Epithelial cell of proximal tubule (primary cell): ENCODE measurements at regions not wholly inside any gene's neighbourhood (a gene's known extent, or its start where the extent isn't known, plus 50 kb on each side); places are given as distances from the start of the nearest gene placed in this dataset.
A peak's percentile ranks its signal among the peaks of the same experiment; 100 is the strongest.

Source experiments
- DNase-seq: peaks from one replicate; pipeline ENCODE4 v3.0.0-alpha.2; 2011; ENCODE audit warnings: low read depth
- H3K4me3 ChIP-seq: 2 replicates; pipeline ENCODE4 v1.5.1; 2011; ENCODE audit warnings: low read depth, mild to moderate bottlenecking, low read length
- TF ChIP-seq, protein P1 (sequence below): conservative IDR thresholded peaks from 2 replicates; pipeline ENCODE4 v1.5.1; 2012; ENCODE audit warnings: low read depth, mild to moderate bottlenecking, low read length

DNA sequence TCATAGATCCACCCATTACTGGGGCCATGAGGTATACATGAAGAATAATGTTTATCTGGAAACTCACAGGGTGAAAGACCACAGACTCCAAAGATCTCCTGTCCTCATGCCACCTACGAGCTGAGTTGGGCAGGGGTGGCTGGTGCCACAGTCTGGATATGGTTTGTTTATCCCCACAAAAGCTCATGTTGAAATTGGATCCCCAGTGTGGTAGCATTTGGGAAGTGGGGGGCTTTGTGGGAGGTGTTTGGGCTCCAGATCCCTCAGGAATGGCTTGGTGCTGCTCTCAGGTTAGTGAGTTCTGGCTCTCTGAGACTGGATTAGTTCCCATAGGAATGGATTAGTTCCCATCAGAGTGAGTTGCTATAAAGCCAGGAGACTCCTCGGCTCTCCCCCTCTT is 192.3 kb upstream of the FSCB start:
- TF ChIP-seq, protein P1, sequence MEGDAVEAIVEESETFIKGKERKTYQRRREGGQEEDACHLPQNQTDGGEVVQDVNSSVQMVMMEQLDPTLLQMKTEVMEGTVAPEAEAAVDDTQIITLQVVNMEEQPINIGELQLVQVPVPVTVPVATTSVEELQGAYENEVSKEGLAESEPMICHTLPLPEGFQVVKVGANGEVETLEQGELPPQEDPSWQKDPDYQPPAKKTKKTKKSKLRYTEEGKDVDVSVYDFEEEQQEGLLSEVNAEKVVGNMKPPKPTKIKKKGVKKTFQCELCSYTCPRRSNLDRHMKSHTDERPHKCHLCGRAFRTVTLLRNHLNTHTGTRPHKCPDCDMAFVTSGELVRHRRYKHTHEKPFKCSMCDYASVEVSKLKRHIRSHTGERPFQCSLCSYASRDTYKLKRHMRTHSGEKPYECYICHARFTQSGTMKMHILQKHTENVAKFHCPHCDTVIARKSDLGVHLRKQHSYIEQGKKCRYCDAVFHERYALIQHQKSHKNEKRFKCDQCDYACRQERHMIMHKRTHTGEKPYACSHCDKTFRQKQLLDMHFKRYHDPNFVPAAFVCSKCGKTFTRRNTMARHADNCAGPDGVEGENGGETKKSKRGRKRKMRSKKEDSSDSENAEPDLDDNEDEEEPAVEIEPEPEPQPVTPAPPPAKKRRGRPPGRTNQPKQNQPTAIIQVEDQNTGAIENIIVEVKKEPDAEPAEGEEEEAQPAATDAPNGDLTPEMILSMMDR = no peak
- no peak for DNase-seq
- H3K4me3 ChIP-seq = no peak overlapping the region

- TF ChIP-seq, protein P1 = no peak
- DNase-seq = no peak
- H3K4me3 ChIP-seq = no peak overlapping the region
Observed at GRCh38 chr14:44669496-44669895, 162.4 kb upstream of the FSCB start.

GRCh38 chr14:44663136-44663535 is 156.1 kb upstream of the FSCB start:
- TF ChIP-seq, protein P1 = no peak
- no peak for DNase-seq
- no peak overlapping the region for H3K4me3 ChIP-seq

DNA sequence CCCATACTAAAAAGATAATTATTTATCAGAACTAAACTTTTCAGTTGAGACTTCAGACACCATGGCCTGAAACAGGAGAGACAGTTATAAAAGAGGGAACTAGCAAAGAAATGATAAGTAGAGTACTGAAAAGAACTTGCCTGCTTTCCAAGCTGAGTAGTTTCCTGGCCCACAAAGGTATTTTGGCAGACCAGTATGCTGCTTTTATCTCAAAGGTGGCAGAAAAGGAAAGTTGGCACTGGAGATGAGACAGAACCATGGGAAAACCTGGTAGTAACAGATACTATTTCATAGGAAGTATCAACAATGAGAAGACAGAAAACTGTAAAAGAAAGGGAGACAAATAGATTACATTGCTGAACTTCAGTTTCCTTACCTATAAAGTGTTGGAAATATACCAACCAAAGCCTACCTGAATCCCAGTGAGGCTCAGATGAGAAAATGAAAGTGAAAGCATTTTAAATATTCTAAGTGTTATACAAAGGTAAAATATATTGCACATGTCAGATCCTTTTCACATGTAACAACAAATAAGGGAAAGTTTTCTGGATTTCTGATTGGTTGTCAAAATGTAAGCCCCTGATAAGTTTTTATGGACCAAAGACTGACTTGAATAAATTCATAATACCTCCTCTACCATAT is 155.3 kb upstream of the FSCB start:
- DNase-seq = no peak
- TF ChIP-seq, protein P1 = no peak
- H3K4me3 ChIP-seq = no peak overlapping the region

DNA sequence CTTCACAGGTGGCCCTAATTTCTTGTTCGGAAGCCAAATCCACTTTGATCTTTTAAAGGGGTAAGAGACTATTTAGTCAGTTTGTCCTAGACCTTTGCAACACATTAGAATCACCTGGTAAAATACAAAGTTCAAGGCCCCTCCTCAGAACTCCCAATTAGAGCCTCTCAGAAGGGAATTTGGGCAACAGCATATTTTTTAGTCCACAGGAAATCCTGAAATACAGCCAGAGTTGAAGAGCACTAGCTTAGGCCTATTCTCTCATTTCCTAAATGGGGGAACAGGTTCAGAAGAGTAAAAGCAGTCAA is 151.3 kb upstream of the FSCB start:
- TF ChIP-seq, protein P1 = no peak
- DNase-seq = no peak
- H3K4me3 ChIP-seq = no peak overlapping the region

DNA sequence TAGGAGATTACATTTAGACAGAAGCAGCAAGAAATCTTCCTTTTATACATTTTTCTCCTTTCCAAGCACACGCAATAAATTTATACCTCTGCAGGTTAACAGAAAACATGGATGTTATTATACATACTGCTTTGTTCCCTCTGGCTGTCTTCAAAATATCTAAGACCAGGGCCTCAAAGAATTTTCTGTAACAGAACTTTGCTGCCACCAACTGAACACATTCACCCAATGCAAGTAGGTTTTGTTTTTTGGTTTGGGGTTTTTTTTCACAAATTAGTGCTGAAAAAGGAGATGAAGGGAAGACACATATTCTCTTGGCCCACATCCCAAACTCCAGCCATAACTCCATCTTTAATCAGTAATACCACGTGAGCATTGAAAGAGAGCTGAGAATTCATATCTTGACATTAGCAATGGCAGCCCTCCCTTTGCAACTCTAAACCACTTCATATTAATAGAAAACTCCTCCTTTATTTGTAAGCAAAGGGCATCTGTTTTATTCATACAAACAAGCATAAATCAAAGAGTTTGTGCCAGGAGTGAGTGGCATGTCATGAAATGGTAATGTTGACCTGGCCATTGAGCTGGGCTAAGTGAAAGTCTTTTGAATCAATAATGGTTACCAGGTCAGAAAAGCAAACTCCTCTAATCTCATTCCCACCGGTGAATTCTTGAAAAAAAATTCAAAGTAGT is 150.8 kb upstream of the FSCB start:
- TF ChIP-seq, protein P1 = peak; percentile 50
- DNase-seq = no peak
- no peak overlapping the region for H3K4me3 ChIP-seq

DNA sequence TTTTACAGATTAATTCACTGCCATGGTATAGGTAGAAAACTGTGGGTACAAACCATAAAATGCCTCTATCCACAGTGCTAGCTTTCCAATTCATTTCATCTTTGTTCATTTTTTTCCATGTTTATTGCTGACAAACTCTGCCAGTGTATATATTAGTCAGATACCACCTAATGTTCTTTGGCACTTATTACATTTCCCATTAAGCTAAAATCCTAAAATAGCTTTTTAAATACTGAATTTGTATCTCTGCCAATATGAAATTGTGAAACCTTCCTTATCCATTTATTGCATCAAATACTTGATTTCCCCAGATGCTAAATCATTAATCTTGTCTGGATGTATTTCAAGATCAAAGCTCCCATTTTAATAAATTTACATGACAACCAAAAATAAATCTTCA is 150.1 kb upstream of the FSCB start:
- H3K4me3 ChIP-seq = no peak overlapping the region
- no peak for DNase-seq
- TF ChIP-seq, protein P1 = no peak
